ENCODE measurements at regions not wholly inside any gene's neighbourhood (a gene's known extent, or its start where the extent isn't known, plus 50 kb on each side); places are given as distances from the start of the nearest gene placed in this dataset.
A peak's percentile ranks its signal among the peaks of the same experiment; 100 is the strongest.

DNA sequence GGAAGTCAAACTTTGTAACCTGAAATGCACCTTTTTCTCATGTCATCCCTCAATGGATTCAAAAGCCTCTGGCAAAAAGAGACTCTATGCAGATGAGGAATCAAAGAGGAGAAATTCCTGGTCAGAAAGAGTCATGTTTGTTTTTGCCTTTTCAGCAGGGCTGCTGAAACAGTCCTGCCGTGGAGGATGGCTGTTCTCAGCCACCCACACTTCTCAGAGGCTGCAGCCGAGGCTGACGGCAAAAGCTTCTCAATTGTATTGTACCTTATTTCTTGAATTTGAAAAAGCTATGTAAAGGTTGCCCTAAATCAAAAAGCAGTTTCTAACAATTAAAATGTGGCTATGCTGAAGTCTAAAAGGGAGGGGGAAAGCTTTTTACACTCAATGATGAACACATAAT lies 385.3 kb downstream of the KCTD12 start:
- WGBS, 3 donors: 69 to 71% (median 69%) methylated on average over 3 of the region's 3 CpGs
- FAIRE-seq (no peak), DNase-seq (no peak)
- H3K4me1 ChIP-seq (ENCODE audit: control insufficient read depth in 3 of 3, insufficient read depth in 2 of 3, low read depth in 1 of 3, low read length in 2 of 3): no peaks in the 10 kb centered on the region
- no peak overlapping the region for H3K4me3 ChIP-seq (ENCODE audit: low read depth in 1 of 3, low read length in 3 of 3)
- H3K27me3 ChIP-seq (ENCODE audit: control insufficient read depth in 3 of 3, insufficient read depth in 3 of 3, low read length in 3 of 3): no peaks in the 10 kb centered on the region
- H3K9me3 ChIP-seq (ENCODE audit: control insufficient read depth in 2 of 2, insufficient read depth in 1 of 2, low read depth in 1 of 2, low read length in 1 of 2): no peaks in the 10 kb centered on the region
- H3K36me3 ChIP-seq (ENCODE audit: control insufficient read depth in 3 of 3, insufficient read depth in 2 of 3, low read depth in 1 of 3, low read length in 3 of 3): no peaks in the 10 kb centered on the region
- no peak overlapping the region for H3K27ac ChIP-seq (ENCODE audit: low read depth in 1 of 3, low read length in 2 of 3)

- no peaks in the 10 kb centered on the region for H3K27me3 ChIP-seq (ENCODE audit: control insufficient read depth in 3 of 3, insufficient read depth in 3 of 3, low read length in 3 of 3)
- no peaks in the 10 kb centered on the region for H3K9me3 ChIP-seq (ENCODE audit: control insufficient read depth in 2 of 2, insufficient read depth in 1 of 2, low read depth in 1 of 2, low read length in 1 of 2)
- DNase-seq (no peak), FAIRE-seq (no peak)
- H3K27ac ChIP-seq (ENCODE audit: low read depth in 1 of 3, low read length in 2 of 3): no peak overlapping the region
- no peak overlapping the region for H3K4me3 ChIP-seq (ENCODE audit: low read depth in 1 of 3, low read length in 3 of 3)
- no peaks in the 10 kb centered on the region for H3K4me1 ChIP-seq (ENCODE audit: control insufficient read depth in 3 of 3, insufficient read depth in 2 of 3, low read depth in 1 of 3, low read length in 2 of 3)
- WGBS, 3 donors: 74 to 90% (median 89%) methylated on average over 1 of the region's 1 CpG
- no peaks in the 10 kb centered on the region for H3K36me3 ChIP-seq (ENCODE audit: control insufficient read depth in 3 of 3, insufficient read depth in 2 of 3, low read depth in 1 of 3, low read length in 3 of 3)
These were observed 386.3 kb downstream of the KCTD12 start for GRCh38 chr13:76499891-76500290.

DNA sequence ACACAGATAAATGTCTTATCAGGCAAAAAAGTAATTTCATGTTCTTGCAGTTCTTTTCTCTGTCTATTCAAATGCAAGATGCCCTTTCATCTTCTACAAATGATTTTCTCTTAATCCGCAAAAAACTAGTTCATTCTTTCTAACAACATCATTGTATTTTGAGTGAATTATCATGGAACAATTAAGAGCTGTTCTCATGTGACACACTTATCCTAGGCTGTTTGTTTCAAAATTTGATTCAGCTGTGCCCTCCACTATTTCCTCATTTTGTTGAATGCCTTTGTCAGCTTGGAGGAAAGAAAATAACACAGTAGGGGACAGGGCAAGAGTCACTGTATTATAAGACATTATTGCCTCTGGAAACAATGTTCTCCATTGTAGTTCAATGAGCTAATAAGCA lies 396.9 kb downstream of the KCTD12 start:
- no peaks in the 10 kb centered on the region for H3K4me1 ChIP-seq (ENCODE audit: control insufficient read depth in 3 of 3, insufficient read depth in 2 of 3, low read depth in 1 of 3, low read length in 2 of 3)
- no peak overlapping the region for H3K4me3 ChIP-seq (ENCODE audit: low read depth in 1 of 3, low read length in 3 of 3)
- no peak overlapping the region for H3K27ac ChIP-seq (ENCODE audit: low read depth in 1 of 3, low read length in 2 of 3)
- no peaks in the 10 kb centered on the region for H3K9me3 ChIP-seq (ENCODE audit: control insufficient read depth in 2 of 2, insufficient read depth in 1 of 2, low read depth in 1 of 2, low read length in 1 of 2)
- WGBS, 3 donors: 64 to 83% (median 80%) methylated on average over 1 of the region's 1 CpG
- DNase-seq (no peak), FAIRE-seq (no peak)
- no peaks in the 10 kb centered on the region for H3K27me3 ChIP-seq (ENCODE audit: control insufficient read depth in 3 of 3, insufficient read depth in 3 of 3, low read length in 3 of 3)
- H3K36me3 ChIP-seq (ENCODE audit: control insufficient read depth in 3 of 3, insufficient read depth in 2 of 3, low read depth in 1 of 3, low read length in 3 of 3): no peaks in the 10 kb centered on the region

DNA sequence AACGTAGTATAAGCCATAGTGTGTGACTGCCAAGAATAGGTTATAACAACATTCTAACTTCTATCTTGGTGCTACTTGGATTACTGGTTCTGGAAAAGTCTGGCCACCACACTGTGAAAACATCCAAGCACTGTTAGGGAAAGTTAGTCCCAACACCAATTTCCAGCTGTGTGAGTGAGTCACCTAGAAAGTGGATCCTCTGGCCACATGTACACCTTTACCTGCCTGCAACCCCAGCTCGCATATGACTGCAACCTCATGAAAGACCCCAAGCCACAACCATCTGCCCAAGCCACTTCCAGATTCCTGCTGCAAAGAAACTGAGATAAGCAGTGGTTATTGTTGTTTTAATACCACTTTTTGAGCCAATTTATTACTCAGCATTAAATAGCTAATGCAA lies 404.5 kb downstream of the KCTD12 start:
- Histone ChIP-seq H3K27me3 (ENCODE audit: control insufficient read depth in 3 of 3, insufficient read depth in 3 of 3, low read length in 3 of 3) (no peaks in the 10 kb centered on the region), H3K36me3 (ENCODE audit: control insufficient read depth in 3 of 3, insufficient read depth in 2 of 3, low read depth in 1 of 3, low read length in 3 of 3) (no peaks in the 10 kb centered on the region), H3K9me3 (ENCODE audit: control insufficient read depth in 2 of 2, insufficient read depth in 1 of 2, low read depth in 1 of 2, low read length in 1 of 2) (no peaks in the 10 kb centered on the region), H3K4me1 (ENCODE audit: control insufficient read depth in 3 of 3, insufficient read depth in 2 of 3, low read depth in 1 of 3, low read length in 2 of 3) (no peaks in the 10 kb centered on the region), H3K4me3 (ENCODE audit: low read depth in 1 of 3, low read length in 3 of 3) (no peak overlapping the region), H3K27ac (ENCODE audit: low read depth in 1 of 3, low read length in 2 of 3) (no peak overlapping the region)
- WGBS, 3 donors: 63 to 76% (median 64%) methylated on average over 2 of the region's 2 CpGs
- DNase-seq (no peak), FAIRE-seq (no peak)

- H3K4me3 ChIP-seq (ENCODE audit: low read depth in 1 of 3, low read length in 3 of 3): no peak overlapping the region
- H3K27ac ChIP-seq (ENCODE audit: low read depth in 1 of 3, low read length in 2 of 3): no peak overlapping the region
- no peaks in the 10 kb centered on the region for H3K27me3 ChIP-seq (ENCODE audit: control insufficient read depth in 3 of 3, insufficient read depth in 3 of 3, low read length in 3 of 3)
- WGBS, 3 donors: 80 to 88% (median 84%) methylated on average over 2 of the region's 2 CpGs
- no peaks in the 10 kb centered on the region for H3K4me1 ChIP-seq (ENCODE audit: control insufficient read depth in 3 of 3, insufficient read depth in 2 of 3, low read depth in 1 of 3, low read length in 2 of 3)
- FAIRE-seq: no peak
- no peak for DNase-seq
- H3K9me3 ChIP-seq (ENCODE audit: control insufficient read depth in 2 of 2, insufficient read depth in 1 of 2, low read depth in 1 of 2, low read length in 1 of 2): no peaks in the 10 kb centered on the region
- H3K36me3 ChIP-seq (ENCODE audit: control insufficient read depth in 3 of 3, insufficient read depth in 2 of 3, low read depth in 1 of 3, low read length in 3 of 3): no peaks in the 10 kb centered on the region
These were observed 411.2 kb downstream of the KCTD12 start for GRCh38 chr13:76474966-76475365.

GRCh38 chr13:76474356-76474755 lies 411.8 kb downstream of the KCTD12 start:
- no peak overlapping the region for H3K27ac ChIP-seq (ENCODE audit: low read depth in 1 of 3, low read length in 2 of 3)
- FAIRE-seq (no peak), DNase-seq (no peak)
- no peaks in the 10 kb centered on the region for H3K36me3 ChIP-seq (ENCODE audit: control insufficient read depth in 3 of 3, insufficient read depth in 2 of 3, low read depth in 1 of 3, low read length in 3 of 3)
- no peaks in the 10 kb centered on the region for H3K27me3 ChIP-seq (ENCODE audit: control insufficient read depth in 3 of 3, insufficient read depth in 3 of 3, low read length in 3 of 3)
- no peak overlapping the region for H3K4me3 ChIP-seq (ENCODE audit: low read depth in 1 of 3, low read length in 3 of 3)
- H3K9me3 ChIP-seq (ENCODE audit: control insufficient read depth in 2 of 2, insufficient read depth in 1 of 2, low read depth in 1 of 2, low read length in 1 of 2): no peaks in the 10 kb centered on the region
- WGBS, 3 donors: 60 to 88% (median 71%) methylated on average over 1 of the region's 1 CpG
- no peaks in the 10 kb centered on the region for H3K4me1 ChIP-seq (ENCODE audit: control insufficient read depth in 3 of 3, insufficient read depth in 2 of 3, low read depth in 1 of 3, low read length in 2 of 3)

- no peaks in the 10 kb centered on the region for H3K27me3 ChIP-seq (ENCODE audit: control insufficient read depth in 3 of 3, insufficient read depth in 3 of 3, low read length in 3 of 3)
- DNase-seq (peak; percentile 69 to 79), FAIRE-seq (no peak)
- H3K36me3 ChIP-seq (ENCODE audit: control insufficient read depth in 3 of 3, insufficient read depth in 2 of 3, low read depth in 1 of 3, low read length in 3 of 3): no peaks in the 10 kb centered on the region
- H3K4me1 ChIP-seq (ENCODE audit: control insufficient read depth in 3 of 3, insufficient read depth in 2 of 3, low read depth in 1 of 3, low read length in 2 of 3): no peaks in the 10 kb centered on the region
- H3K9me3 ChIP-seq (ENCODE audit: control insufficient read depth in 2 of 2, insufficient read depth in 1 of 2, low read depth in 1 of 2, low read length in 1 of 2): no peaks in the 10 kb centered on the region
- no peak overlapping the region for H3K4me3 ChIP-seq (ENCODE audit: low read depth in 1 of 3, low read length in 3 of 3)
- no peak overlapping the region for H3K27ac ChIP-seq (ENCODE audit: low read depth in 1 of 3, low read length in 2 of 3)
These were observed 412.6 kb downstream of the KCTD12 start for GRCh38 chr13:76473552-76474134.

- no peak overlapping the region for H3K4me3 ChIP-seq (ENCODE audit: low read depth in 1 of 3, low read length in 3 of 3)
- no peaks in the 10 kb centered on the region for H3K27me3 ChIP-seq (ENCODE audit: control insufficient read depth in 3 of 3, insufficient read depth in 3 of 3, low read length in 3 of 3)
- H3K36me3 ChIP-seq (ENCODE audit: control insufficient read depth in 3 of 3, insufficient read depth in 2 of 3, low read depth in 1 of 3, low read length in 3 of 3): no peaks in the 10 kb centered on the region
- DNase-seq (no peak), FAIRE-seq (no peak)
- H3K9me3 ChIP-seq (ENCODE audit: control insufficient read depth in 2 of 2, insufficient read depth in 1 of 2, low read depth in 1 of 2, low read length in 1 of 2): no peaks in the 10 kb centered on the region
- no peaks in the 10 kb centered on the region for H3K4me1 ChIP-seq (ENCODE audit: control insufficient read depth in 3 of 3, insufficient read depth in 2 of 3, low read depth in 1 of 3, low read length in 2 of 3)
- H3K27ac ChIP-seq (ENCODE audit: low read depth in 1 of 3, low read length in 2 of 3): no peak overlapping the region
- WGBS, 3 donors: 76 to 86% (median 81%) methylated on average over 2 of the region's 2 CpGs
These were observed 413.3 kb downstream of the KCTD12 start for GRCh38 chr13:76472916-76473315.

- Histone ChIP-seq H3K9me3 (ENCODE audit: control insufficient read depth in 2 of 2, insufficient read depth in 1 of 2, low read depth in 1 of 2, low read length in 1 of 2) (no peaks in the 10 kb centered on the region), H3K4me1 (ENCODE audit: control insufficient read depth in 3 of 3, insufficient read depth in 2 of 3, low read depth in 1 of 3, low read length in 2 of 3) (no peaks in the 10 kb centered on the region), H3K27me3 (ENCODE audit: control insufficient read depth in 3 of 3, insufficient read depth in 3 of 3, low read length in 3 of 3) (no peaks in the 10 kb centered on the region), H3K4me3 (ENCODE audit: low read depth in 1 of 3, low read length in 3 of 3) (no peak overlapping the region), H3K36me3 (ENCODE audit: control insufficient read depth in 3 of 3, insufficient read depth in 2 of 3, low read depth in 1 of 3, low read length in 3 of 3) (no peaks in the 10 kb centered on the region), H3K27ac (ENCODE audit: low read depth in 1 of 3, low read length in 2 of 3) (no peak overlapping the region)
- no peak for FAIRE-seq
- no peak for DNase-seq
- WGBS, 3 donors: 49 to 74% (median 52%) methylated on average over 1 of the region's 1 CpG
These were observed 414.7 kb downstream of the KCTD12 start for GRCh38 chr13:76471486-76471885.

Measured in small intestine (tissue), 7 donors.